ENCODE measurements at regions not wholly inside any gene's neighbourhood (a gene's known extent, or its start where the extent isn't known, plus 50 kb on each side); places are given as distances from the start of the nearest gene placed in this dataset.

DNA sequence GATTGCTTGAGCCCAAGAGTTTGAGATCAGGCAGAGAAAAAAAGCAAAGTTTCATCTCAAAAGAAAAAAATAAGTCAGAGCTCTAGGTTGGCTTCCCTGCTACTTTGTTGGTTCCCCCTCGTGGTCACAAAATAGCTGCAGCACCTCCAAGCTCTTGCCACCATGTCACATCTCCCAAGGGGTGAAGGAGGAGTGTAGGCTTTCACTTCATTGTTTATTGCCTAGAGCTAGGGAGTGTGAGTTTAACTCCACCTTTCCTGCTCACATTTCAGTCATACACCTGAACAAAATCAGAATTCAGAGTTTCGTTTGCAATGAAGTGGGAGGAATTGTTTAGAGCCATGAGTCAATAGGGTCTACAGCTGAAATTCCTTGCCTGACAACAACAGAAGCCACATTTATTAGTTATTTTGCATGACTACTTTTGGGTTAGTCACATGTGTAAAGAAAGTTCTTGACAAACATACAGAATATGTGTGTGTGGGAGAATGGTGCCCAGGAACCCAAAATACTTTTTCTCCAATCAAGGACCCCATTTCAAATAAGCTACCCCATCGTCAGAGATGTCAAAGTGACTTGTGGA is 56.2 kb upstream of the UFL1 start:
- H3K4me1 Mint-ChIP-seq: no peaks in the 10 kb centered on the region
- POLR2A ChIA-PET: no interaction called here
- H3K27me3 Mint-ChIP-seq (ENCODE audit: low read depth): no peaks in the 10 kb centered on the region
- H3K27ac Mint-ChIP-seq: no peak overlapping the region
- DNase-seq (ENCODE audit: low spot score): no peak
- TF ChIP-seq, protein P1, sequence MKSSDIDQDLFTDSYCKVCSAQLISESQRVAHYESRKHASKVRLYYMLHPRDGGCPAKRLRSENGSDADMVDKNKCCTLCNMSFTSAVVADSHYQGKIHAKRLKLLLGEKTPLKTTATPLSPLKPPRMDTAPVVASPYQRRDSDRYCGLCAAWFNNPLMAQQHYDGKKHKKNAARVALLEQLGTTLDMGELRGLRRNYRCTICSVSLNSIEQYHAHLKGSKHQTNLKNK (CRISPR knock-in tag; IDR thresholded peaks at IDR 0.05): no peak
- no peak for TF ChIP-seq OVOL2 (CRISPR knock-in tag; IDR thresholded peaks at IDR 0.05; ENCODE audit: borderline replicate concordance)
- no peak for TF ChIP-seq GTF2I (CRISPR knock-in tag; conservative IDR thresholded peaks at IDR 0.05)
- TF ChIP-seq, protein P2, sequence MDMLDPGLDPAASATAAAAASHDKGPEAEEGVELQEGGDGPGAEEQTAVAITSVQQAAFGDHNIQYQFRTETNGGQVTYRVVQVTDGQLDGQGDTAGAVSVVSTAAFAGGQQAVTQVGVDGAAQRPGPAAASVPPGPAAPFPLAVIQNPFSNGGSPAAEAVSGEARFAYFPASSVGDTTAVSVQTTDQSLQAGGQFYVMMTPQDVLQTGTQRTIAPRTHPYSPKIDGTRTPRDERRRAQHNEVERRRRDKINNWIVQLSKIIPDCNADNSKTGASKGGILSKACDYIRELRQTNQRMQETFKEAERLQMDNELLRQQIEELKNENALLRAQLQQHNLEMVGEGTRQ (CRISPR knock-in tag; IDR thresholded peaks at IDR 0.05): no peak
- TF ChIP-seq, protein P3, sequence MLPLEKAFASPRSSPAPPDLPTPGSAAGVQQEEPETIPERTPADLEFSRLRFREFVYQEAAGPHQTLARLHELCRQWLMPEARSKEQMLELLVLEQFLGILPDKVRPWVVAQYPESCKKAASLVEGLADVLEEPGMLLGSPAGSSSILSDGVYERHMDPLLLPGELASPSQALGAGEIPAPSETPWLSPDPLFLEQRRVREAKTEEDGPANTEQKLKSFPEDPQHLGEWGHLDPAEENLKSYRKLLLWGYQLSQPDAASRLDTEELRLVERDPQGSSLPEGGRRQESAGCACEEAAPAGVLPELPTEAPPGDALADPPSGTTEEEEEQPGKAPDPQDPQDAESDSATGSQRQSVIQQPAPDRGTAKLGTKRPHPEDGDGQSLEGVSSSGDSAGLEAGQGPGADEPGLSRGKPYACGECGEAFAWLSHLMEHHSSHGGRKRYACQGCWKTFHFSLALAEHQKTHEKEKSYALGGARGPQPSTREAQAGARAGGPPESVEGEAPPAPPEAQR (CRISPR knock-in tag; IDR thresholded peaks at IDR 0.05): no peak
- H3K9me3 Mint-ChIP-seq: peaks cover 4% of the 10 kb centered on the region; the same call in 1 of the 2 replicates
- ATAC-seq: no peak
- no peaks in the 10 kb centered on the region for H3K36me3 Mint-ChIP-seq
- CTCF ChIA-PET: no interaction called here
- H3K4me3 Mint-ChIP-seq: no peak overlapping the region

DNA sequence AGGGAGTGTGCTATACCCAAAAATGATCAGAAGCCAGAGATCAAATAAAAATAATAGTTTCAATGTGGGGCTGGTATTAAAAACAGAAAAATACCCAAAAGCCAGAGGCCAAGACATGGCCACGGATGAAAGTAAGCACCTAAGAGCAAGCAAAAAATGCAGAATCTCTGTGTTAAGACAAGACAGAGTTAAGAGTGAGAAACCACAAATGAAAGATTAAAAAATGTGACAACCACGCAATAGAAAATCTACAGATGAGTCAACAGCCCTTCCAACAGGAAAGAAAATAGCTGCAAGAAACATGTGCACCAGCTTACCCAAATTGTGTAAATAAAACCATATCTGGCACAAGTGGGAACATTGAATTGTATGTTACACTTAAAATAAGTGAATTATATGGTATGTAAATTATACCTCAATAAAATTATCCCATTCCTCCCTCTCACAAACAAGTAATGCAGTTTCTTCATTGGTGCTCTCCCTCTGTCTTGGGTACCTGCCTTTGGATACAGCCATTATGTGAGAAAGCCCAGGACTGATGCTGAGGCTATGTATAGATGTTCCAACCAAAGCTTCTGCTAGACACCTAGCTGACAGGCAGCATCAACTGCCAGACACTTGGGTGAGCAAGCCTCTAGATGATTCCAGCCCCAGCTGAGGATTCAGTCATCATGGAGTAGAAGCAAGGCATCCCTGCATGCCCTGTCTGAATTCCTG is 55.3 kb upstream of the UFL1 start:
- H3K4me1 Mint-ChIP-seq: no peaks in the 10 kb centered on the region
- TF ChIP-seq, protein P4, sequence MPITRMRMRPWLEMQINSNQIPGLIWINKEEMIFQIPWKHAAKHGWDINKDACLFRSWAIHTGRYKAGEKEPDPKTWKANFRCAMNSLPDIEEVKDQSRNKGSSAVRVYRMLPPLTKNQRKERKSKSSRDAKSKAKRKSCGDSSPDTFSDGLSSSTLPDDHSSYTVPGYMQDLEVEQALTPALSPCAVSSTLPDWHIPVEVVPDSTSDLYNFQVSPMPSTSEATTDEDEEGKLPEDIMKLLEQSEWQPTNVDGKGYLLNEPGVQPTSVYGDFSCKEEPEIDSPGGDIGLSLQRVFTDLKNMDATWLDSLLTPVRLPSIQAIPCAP (CRISPR knock-in tag; IDR thresholded peaks at IDR 0.05): no peak
- TF ChIP-seq RELA (CRISPR knock-in tag; IDR thresholded peaks at IDR 0.05; ENCODE audit: borderline replicate concordance): no peak
- no peak for TF ChIP-seq OVOL2 (CRISPR knock-in tag; IDR thresholded peaks at IDR 0.05; ENCODE audit: borderline replicate concordance)
- no peak for TF ChIP-seq KAT7 (CRISPR knock-in tag; IDR thresholded peaks at IDR 0.05; ENCODE audit: borderline replicate concordance)
- TF ChIP-seq, protein P5, sequence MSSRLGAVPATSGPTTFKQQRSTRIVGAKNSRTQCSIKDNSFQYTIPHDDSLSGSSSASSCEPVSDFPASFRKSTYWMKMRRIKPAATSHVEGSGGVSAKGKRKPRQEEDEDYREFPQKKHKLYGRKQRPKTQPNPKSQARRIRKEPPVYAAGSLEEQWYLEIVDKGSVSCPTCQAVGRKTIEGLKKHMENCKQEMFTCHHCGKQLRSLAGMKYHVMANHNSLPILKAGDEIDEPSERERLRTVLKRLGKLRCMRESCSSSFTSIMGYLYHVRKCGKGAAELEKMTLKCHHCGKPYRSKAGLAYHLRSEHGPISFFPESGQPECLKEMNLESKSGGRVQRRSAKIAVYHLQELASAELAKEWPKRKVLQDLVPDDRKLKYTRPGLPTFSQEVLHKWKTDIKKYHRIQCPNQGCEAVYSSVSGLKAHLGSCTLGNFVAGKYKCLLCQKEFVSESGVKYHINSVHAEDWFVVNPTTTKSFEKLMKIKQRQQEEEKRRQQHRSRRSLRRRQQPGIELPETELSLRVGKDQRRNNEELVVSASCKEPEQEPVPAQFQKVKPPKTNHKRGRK (CRISPR knock-in tag; IDR thresholded peaks at IDR 0.05; ENCODE audit: borderline replicate concordance): no peak
- no peak for TF ChIP-seq EMX1 (CRISPR knock-in tag; IDR thresholded peaks at IDR 0.05)
- TF ChIP-seq ZNF317 (CRISPR knock-in tag; IDR thresholded peaks at IDR 0.05; ENCODE audit: borderline replicate concordance, low read depth): no peak
- TF ChIP-seq NR2C2 (CRISPR knock-in tag; IDR thresholded peaks at IDR 0.05): no peak
- H3K27ac Mint-ChIP-seq: no peak overlapping the region
- no peaks in the 10 kb centered on the region for H3K36me3 Mint-ChIP-seq
- no peak for DNase-seq (ENCODE audit: low spot score)
- peaks cover 4% of the 10 kb centered on the region; the same call in 1 of the 2 replicates for H3K9me3 Mint-ChIP-seq
- ChIA-PET POLR2A (no interaction called here), CTCF (interaction anchor here (0.6 to 0.8 kb wide), 2 partner anchors 111 to 451 kb away, joined by 4 read pairs; no protein-coding TSS in a partner anchor)
- H3K27me3 Mint-ChIP-seq (ENCODE audit: low read depth): no peaks in the 10 kb centered on the region
- no peak overlapping the region for H3K4me3 Mint-ChIP-seq
- no peak for ATAC-seq

DNA sequence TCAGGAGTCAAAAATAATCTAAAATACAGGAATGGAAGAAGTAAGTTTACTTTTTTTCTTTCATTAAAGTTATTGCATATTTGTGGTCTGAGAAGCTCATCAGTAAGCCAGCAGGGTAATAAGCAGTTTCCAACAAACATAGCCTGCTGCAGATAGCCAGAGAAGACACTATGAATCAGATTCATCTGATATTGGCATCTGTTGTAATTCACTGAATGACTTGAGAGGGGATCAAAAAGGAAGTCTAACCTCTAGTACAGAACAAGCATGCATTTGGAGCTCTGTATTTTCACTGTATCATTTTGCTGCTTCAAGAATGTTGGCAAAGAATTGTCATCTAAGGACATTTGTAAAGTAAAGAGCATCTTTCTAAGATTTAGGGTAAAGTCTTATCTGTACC is 53.8 kb upstream of the UFL1 start:
- ChIA-PET POLR2A (interaction anchor here (0.6 kb wide), 1 partner anchor 1676 kb away, joined by 3 read pairs; no protein-coding TSS in a partner anchor), CTCF (no interaction called here)
- Mint-ChIP-seq H3K27me3 (ENCODE audit: low read depth) (no peaks in the 10 kb centered on the region), H3K27ac (no peak overlapping the region; the same call in 1 of the 2 replicates), H3K36me3 (no peaks in the 10 kb centered on the region), H3K4me1 (no peaks in the 10 kb centered on the region), H3K4me3 (no peak overlapping the region), H3K9me3 (peaks cover 4% of the 10 kb centered on the region; the same call in 1 of the 2 replicates)
- ATAC-seq: no peak
- DNase-seq (ENCODE audit: low spot score): no peak
- TF ChIP-seq, protein P6, sequence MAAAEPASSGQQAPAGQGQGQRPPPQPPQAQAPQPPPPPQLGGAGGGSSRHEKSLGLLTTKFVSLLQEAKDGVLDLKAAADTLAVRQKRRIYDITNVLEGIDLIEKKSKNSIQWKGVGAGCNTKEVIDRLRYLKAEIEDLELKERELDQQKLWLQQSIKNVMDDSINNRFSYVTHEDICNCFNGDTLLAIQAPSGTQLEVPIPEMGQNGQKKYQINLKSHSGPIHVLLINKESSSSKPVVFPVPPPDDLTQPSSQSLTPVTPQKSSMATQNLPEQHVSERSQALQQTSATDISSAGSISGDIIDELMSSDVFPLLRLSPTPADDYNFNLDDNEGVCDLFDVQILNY (CRISPR knock-in tag; IDR thresholded peaks at IDR 0.05): no peak
- TF ChIP-seq, protein P7, sequence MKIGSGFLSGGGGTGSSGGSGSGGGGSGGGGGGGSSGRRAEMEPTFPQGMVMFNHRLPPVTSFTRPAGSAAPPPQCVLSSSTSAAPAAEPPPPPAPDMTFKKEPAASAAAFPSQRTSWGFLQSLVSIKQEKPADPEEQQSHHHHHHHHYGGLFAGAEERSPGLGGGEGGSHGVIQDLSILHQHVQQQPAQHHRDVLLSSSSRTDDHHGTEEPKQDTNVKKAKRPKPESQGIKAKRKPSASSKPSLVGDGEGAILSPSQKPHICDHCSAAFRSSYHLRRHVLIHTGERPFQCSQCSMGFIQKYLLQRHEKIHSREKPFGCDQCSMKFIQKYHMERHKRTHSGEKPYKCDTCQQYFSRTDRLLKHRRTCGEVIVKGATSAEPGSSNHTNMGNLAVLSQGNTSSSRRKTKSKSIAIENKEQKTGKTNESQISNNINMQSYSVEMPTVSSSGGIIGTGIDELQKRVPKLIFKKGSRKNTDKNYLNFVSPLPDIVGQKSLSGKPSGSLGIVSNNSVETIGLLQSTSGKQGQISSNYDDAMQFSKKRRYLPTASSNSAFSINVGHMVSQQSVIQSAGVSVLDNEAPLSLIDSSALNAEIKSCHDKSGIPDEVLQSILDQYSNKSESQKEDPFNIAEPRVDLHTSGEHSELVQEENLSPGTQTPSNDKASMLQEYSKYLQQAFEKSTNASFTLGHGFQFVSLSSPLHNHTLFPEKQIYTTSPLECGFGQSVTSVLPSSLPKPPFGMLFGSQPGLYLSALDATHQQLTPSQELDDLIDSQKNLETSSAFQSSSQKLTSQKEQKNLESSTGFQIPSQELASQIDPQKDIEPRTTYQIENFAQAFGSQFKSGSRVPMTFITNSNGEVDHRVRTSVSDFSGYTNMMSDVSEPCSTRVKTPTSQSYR (CRISPR knock-in tag; IDR thresholded peaks at IDR 0.05): no peak
- no peak for TF ChIP-seq MXD4 (CRISPR knock-in tag; IDR thresholded peaks at IDR 0.05; ENCODE audit: borderline replicate concordance)
- TF ChIP-seq, protein P8, sequence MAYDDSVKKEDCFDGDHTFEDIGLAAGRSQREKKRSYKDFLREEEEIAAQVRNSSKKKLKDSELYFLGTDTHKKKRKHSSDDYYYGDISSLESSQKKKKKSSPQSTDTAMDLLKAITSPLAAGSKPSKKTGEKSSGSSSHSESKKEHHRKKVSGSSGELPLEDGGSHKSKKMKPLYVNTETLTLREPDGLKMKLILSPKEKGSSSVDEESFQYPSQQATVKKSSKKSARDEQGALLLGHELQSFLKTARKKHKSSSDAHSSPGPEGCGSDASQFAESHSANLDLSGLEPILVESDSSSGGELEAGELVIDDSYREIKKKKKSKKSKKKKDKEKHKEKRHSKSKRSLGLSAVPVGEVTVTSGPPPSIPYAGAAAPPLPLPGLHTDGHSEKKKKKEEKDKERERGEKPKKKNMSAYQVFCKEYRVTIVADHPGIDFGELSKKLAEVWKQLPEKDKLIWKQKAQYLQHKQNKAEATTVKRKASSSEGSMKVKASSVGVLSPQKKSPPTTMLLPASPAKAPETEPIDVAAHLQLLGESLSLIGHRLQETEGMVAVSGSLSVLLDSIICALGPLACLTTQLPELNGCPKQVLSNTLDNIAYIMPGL (CRISPR knock-in tag; IDR thresholded peaks at IDR 0.05): no peak
- TF ChIP-seq, protein P9, sequence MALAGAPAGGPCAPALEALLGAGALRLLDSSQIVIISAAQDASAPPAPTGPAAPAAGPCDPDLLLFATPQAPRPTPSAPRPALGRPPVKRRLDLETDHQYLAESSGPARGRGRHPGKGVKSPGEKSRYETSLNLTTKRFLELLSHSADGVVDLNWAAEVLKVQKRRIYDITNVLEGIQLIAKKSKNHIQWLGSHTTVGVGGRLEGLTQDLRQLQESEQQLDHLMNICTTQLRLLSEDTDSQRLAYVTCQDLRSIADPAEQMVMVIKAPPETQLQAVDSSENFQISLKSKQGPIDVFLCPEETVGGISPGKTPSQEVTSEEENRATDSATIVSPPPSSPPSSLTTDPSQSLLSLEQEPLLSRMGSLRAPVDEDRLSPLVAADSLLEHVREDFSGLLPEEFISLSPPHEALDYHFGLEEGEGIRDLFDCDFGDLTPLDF (CRISPR knock-in tag; IDR thresholded peaks at IDR 0.05): no peak
- no peak for TF ChIP-seq EMX1 (CRISPR knock-in tag; IDR thresholded peaks at IDR 0.05)

Data from WTC11 (cell line).